GM19023 (cell line): ENCODE measurements at regions not wholly inside any gene's neighbourhood (a gene's known extent, or its start where the extent isn't known, plus 50 kb on each side); places are given as distances from the start of the nearest gene placed in this dataset.

ENCODE experiments used
- ATAC-seq: cut with Tn5 transposase; IDR thresholded peaks from one replicate; pipeline ENCODE4 v1.9.1; 2021; ENCODE audit warnings: mild to moderate bottlenecking, moderate library complexity; ENCODE audit not compliant: unreplicated experiment

- ATAC-seq = no peak
Observed at GRCh38 chr7:22962775-22963350, 51.1 kb downstream of the HYCC1 start.

- ATAC-seq = no peak
Observed at GRCh38 chr7:22958742-22959141, 55.2 kb downstream of the HYCC1 start.

GRCh38 chr7:22954251-22954650 is 59.7 kb downstream of the HYCC1 start:
- no peak for ATAC-seq

- no peak for ATAC-seq
Observed at GRCh38 chr7:22952306-22953015, 61.5 kb downstream of the HYCC1 start.

- no peak for ATAC-seq
Observed at GRCh38 chr7:22949944-22950343, 64.0 kb downstream of the HYCC1 start.

- ATAC-seq = no peak
Observed at GRCh38 chr7:22949221-22949620, 64.7 kb downstream of the HYCC1 start.

GRCh38 chr7:22948770-22949169 is 65.2 kb downstream of the HYCC1 start:
- no peak for ATAC-seq

GRCh38 chr7:22945584-22945983 is 68.3 kb downstream of the HYCC1 start:
- no peak for ATAC-seq

GRCh38 chr7:22944510-22944909 is 69.4 kb downstream of the HYCC1 start:
- no peak for ATAC-seq

- no peak for ATAC-seq
Observed at GRCh38 chr7:22944022-22944421, 69.9 kb downstream of the HYCC1 start.

GRCh38 chr7:22942191-22942590 is 71.7 kb downstream of the HYCC1 start:
- ATAC-seq = no peak

GRCh38 chr7:22939842-22940241 is 74.1 kb downstream of the HYCC1 start:
- no peak for ATAC-seq

- ATAC-seq = no peak
Observed at GRCh38 chr7:22937946-22938345, 76.0 kb downstream of the HYCC1 start.

- ATAC-seq = no peak
Observed at GRCh38 chr7:22936246-22936645, 77.7 kb downstream of the HYCC1 start.

- no peak for ATAC-seq
Observed at GRCh38 chr7:22935269-22935668, 78.7 kb downstream of the HYCC1 start.

- no peak for ATAC-seq
Observed at GRCh38 chr7:22934473-22935065, 79.4 kb downstream of the HYCC1 start.

GRCh38 chr7:22934023-22934422 is 79.9 kb downstream of the HYCC1 start:
- no peak for ATAC-seq

GRCh38 chr7:22932896-22933295 is 81.0 kb downstream of the HYCC1 start:
- ATAC-seq = no peak

GRCh38 chr7:22931011-22931410 is 82.9 kb downstream of the HYCC1 start:
- no peak for ATAC-seq

GRCh38 chr7:22922307-22922706 is 91.6 kb downstream of the HYCC1 start:
- no peak for ATAC-seq

- no peak for ATAC-seq
Observed at GRCh38 chr7:22921386-22922086, 92.4 kb downstream of the HYCC1 start.

GRCh38 chr7:22920672-22921071 is 93.3 kb downstream of the HYCC1 start:
- ATAC-seq = no peak
